A172 (cell line): ENCODE measurements at regions not wholly inside any gene's neighbourhood (a gene's known extent, or its start where the extent isn't known, plus 50 kb on each side); places are given as distances from the start of the nearest gene placed in this dataset.
A peak's percentile ranks its signal among the peaks of the same experiment; 100 is the strongest.
"Not testable (repeated sequence)": the region's sequence is repeated elsewhere in the genome, so short reads cannot be mapped to it uniquely, and the experiment has no call there.

ENCODE experiments used
- DNase-seq: peaks from one replicate; pipeline ENCODE4 v3.0.0-alpha.2; 2015; ENCODE audit warnings: low spot score

GRCh38 chr1:58062635-58063034 lies 483.9 kb downstream of the OMA1 start:
- no peak for DNase-seq

- no peak for DNase-seq
Observed at GRCh38 chr1:58060559-58061170, 485.9 kb downstream of the OMA1 start.

- no peak for DNase-seq
Observed at GRCh38 chr1:58059789-58060188, 486.7 kb downstream of the OMA1 start.

GRCh38 chr1:58058323-58058722 lies 488.2 kb downstream of the OMA1 start:
- DNase-seq, result no peak

GRCh38 chr1:58057826-58058225 lies 488.7 kb downstream of the OMA1 start:
- no peak for DNase-seq

GRCh38 chr1:58051187-58051586 lies 495.3 kb downstream of the OMA1 start:
- not testable (repeated sequence) for DNase-seq

- peak; percentile 1 for DNase-seq
Observed at GRCh38 chr1:58047265-58047858, 499.2 kb downstream of the OMA1 start.

GRCh38 chr1:58045094-58045705 lies 501.3 kb downstream of the OMA1 start:
- no peak for DNase-seq

- DNase-seq, result no peak
Observed at GRCh38 chr1:58041621-58042020, 504.9 kb downstream of the OMA1 start.

- DNase-seq, result no peak
Observed at GRCh38 chr1:58038574-58038973, 508.0 kb downstream of the OMA1 start.

GRCh38 chr1:58035523-58035922 lies 511.0 kb downstream of the OMA1 start:
- DNase-seq, result no peak

- DNase-seq, result no peak
Observed at GRCh38 chr1:58033311-58033710, 513.2 kb downstream of the OMA1 start.

- DNase-seq, result no peak
Observed at GRCh38 chr1:58032611-58033073, 513.9 kb downstream of the OMA1 start.

- no peak for DNase-seq
Observed at GRCh38 chr1:58031416-58031815, 515.1 kb downstream of the OMA1 start.

GRCh38 chr1:58030456-58030855 lies 516.1 kb downstream of the OMA1 start:
- DNase-seq, result no peak

- no peak for DNase-seq
Observed at GRCh38 chr1:58017641-58018040, 528.9 kb downstream of the OMA1 start.

GRCh38 chr1:58013237-58013636 lies 533.3 kb downstream of the OMA1 start:
- no peak for DNase-seq

- no peak for DNase-seq
Observed at GRCh38 chr1:58011978-58012377, 534.5 kb downstream of the OMA1 start.

GRCh38 chr1:58006421-58007046 lies 540.0 kb downstream of the OMA1 start:
- DNase-seq, result no peak

GRCh38 chr1:58005212-58005611 lies 541.3 kb downstream of the OMA1 start:
- DNase-seq, result no peak

GRCh38 chr1:58003988-58004387 lies 542.5 kb downstream of the OMA1 start:
- DNase-seq, result no peak

GRCh38 chr1:58003059-58003458 lies 543.5 kb downstream of the OMA1 start:
- no peak for DNase-seq

- no peak for DNase-seq
Observed at GRCh38 chr1:58000821-58001220, 545.7 kb downstream of the OMA1 start.
